HG02943 (cell line): ENCODE measurements at regions not wholly inside any gene's neighbourhood (a gene's known extent, or its start where the extent isn't known, plus 50 kb on each side); places are given as distances from the start of the nearest gene placed in this dataset.

Experiments
- ATAC-seq: cut with Tn5 transposase; IDR thresholded peaks from one replicate; pipeline ENCODE4 v1.9.1; 2021; ENCODE audit warnings: mild to moderate bottlenecking, low read depth, moderate library complexity; ENCODE audit not compliant: unreplicated experiment

GRCh38 chr2:128867936-128868636 lies 549.4 kb upstream of the HS6ST1 start:
- no peak for ATAC-seq

- no peak for ATAC-seq
These were observed 550.3 kb upstream of the HS6ST1 start for GRCh38 chr2:128868686-128869551.

- ATAC-seq: no peak
These were observed 555.9 kb upstream of the HS6ST1 start for GRCh38 chr2:128874608-128875007.

- no peak for ATAC-seq
These were observed 558.6 kb upstream of the HS6ST1 start for GRCh38 chr2:128876986-128877983.

GRCh38 chr2:128879161-128879560 lies 560.5 kb upstream of the HS6ST1 start:
- no peak for ATAC-seq

- ATAC-seq: no peak
These were observed 576.2 kb upstream of the HS6ST1 start for GRCh38 chr2:128894896-128895295.

GRCh38 chr2:128901572-128902391 lies 583.1 kb upstream of the HS6ST1 start:
- no peak for ATAC-seq

- ATAC-seq: no peak
These were observed 585.0 kb upstream of the HS6ST1 start for GRCh38 chr2:128903637-128904036.

GRCh38 chr2:128911276-128911675 lies 592.6 kb upstream of the HS6ST1 start:
- ATAC-seq: no peak

- ATAC-seq: no peak
These were observed 595.7 kb upstream of the HS6ST1 start for GRCh38 chr2:128914320-128914719.

GRCh38 chr2:128921751-128922150 lies 603.1 kb upstream of the HS6ST1 start:
- no peak for ATAC-seq

GRCh38 chr2:128922154-128922553 lies 603.5 kb upstream of the HS6ST1 start:
- no peak for ATAC-seq

- ATAC-seq: no peak
These were observed 607.0 kb upstream of the HS6ST1 start for GRCh38 chr2:128925631-128926030.

- ATAC-seq: no peak
These were observed 611.4 kb upstream of the HS6ST1 start for GRCh38 chr2:128930101-128930500.

- ATAC-seq: no peak
These were observed 621.7 kb upstream of the HS6ST1 start for GRCh38 chr2:128940378-128940777.

GRCh38 chr2:128941751-128942150 lies 623.1 kb upstream of the HS6ST1 start:
- no peak for ATAC-seq

GRCh38 chr2:128949360-128949759 lies 630.7 kb upstream of the HS6ST1 start:
- ATAC-seq: no peak

- ATAC-seq: no peak
These were observed 632.1 kb upstream of the HS6ST1 start for GRCh38 chr2:128950758-128951157.

GRCh38 chr2:128958241-128958640 lies 639.6 kb upstream of the HS6ST1 start:
- ATAC-seq: no peak

GRCh38 chr2:128967646-128968045 lies 649.0 kb upstream of the HS6ST1 start:
- ATAC-seq: no peak
